ENCODE measurements at regions not wholly inside any gene's neighbourhood (a gene's known extent, or its start where the extent isn't known, plus 50 kb on each side); places are given as distances from the start of the nearest gene placed in this dataset.

GRCh38 chr2:5491523-5491922 is 200.7 kb upstream of the SOX11 start:
- no peak for DNase-seq (ENCODE audit: low read depth)

DNA sequence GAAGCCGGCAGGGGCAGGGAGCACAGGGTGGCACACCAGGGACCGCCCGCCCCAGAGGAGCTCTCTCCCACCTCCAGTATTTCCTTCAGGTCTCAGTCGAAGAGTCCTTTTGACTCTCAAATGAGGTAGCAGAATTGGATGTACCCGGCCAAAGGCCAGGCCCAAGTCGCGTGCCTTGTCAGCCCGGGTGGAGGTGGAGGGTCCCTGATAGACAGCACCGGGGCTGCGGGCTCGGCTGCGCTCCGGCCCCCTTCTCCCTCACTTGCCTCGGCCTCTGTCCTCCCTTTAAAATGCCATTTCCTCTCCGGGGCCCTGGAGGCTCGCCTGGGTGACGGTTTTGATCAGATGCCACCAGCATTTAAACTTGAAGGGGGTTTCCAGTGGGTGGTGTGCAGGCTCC is 198.9 kb upstream of the SOX11 start:
- DNase-seq (ENCODE audit: low read depth), result no peak

- no peak for DNase-seq (ENCODE audit: low read depth)
Observed at GRCh38 chr2:5494212-5494611, 198.0 kb upstream of the SOX11 start.

GRCh38 chr2:5495586-5495985 is 196.6 kb upstream of the SOX11 start:
- no peak for DNase-seq (ENCODE audit: low read depth)

DNA sequence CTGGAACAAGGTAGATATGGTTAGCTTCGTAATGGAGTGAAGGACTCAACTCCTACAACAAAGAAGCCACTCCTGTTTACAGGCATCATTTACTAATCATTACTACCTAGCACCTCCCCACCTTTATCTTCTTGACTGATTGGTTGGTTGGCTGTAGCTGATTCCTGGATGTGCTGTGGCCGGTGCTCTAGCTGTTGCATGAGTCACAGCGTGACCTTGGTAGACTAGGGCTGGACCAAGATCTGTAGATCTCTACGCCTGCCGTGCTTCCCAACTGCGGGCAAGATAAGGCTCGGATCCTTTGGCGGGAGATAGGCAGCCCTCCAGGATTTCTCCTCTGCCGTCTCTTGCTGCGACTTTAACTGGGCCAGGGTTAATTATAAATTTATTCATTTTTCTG is 194.3 kb upstream of the SOX11 start:
- DNase-seq (ENCODE audit: low read depth), result no peak

- DNase-seq (ENCODE audit: low read depth), result no peak
Observed at GRCh38 chr2:5501807-5502206, 190.4 kb upstream of the SOX11 start.

GRCh38 chr2:5502385-5502784 is 189.8 kb upstream of the SOX11 start:
- no peak for DNase-seq (ENCODE audit: low read depth)

- DNase-seq (ENCODE audit: low read depth), result no peak
Observed at GRCh38 chr2:5504756-5505155, 187.4 kb upstream of the SOX11 start.

- no peak for DNase-seq (ENCODE audit: low read depth)
Observed at GRCh38 chr2:5507367-5507766, 184.8 kb upstream of the SOX11 start.

DNA sequence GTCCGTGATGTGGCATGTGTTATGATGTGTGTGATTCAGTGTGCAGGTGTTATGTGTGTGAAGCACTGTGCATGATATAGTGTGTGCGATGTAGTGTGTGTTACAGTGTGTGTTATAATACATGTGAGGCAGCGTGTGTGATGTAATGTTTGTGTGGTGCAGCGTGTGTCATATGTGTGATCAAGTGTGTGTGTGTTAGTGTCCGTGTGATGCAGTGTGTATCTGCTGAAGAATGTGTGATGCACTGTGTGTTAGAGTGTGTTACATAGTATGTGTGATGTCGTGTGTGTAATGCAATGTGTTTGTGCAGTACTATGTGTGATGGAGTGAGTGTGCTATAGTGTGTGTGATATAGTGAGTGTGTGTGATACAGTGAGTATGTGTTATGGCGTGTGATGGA is 182.8 kb upstream of the SOX11 start:
- no peak for DNase-seq (ENCODE audit: low read depth)

- no peak for DNase-seq (ENCODE audit: low read depth)
Observed at GRCh38 chr2:5510082-5510481, 182.1 kb upstream of the SOX11 start.

- DNase-seq (ENCODE audit: low read depth), result no peak
Observed at GRCh38 chr2:5515693-5516092, 176.5 kb upstream of the SOX11 start.

GRCh38 chr2:5519286-5519685 is 172.9 kb upstream of the SOX11 start:
- DNase-seq (ENCODE audit: low read depth), result no peak

GRCh38 chr2:5520463-5520972 is 171.7 kb upstream of the SOX11 start:
- no peak for DNase-seq (ENCODE audit: low read depth)

DNA sequence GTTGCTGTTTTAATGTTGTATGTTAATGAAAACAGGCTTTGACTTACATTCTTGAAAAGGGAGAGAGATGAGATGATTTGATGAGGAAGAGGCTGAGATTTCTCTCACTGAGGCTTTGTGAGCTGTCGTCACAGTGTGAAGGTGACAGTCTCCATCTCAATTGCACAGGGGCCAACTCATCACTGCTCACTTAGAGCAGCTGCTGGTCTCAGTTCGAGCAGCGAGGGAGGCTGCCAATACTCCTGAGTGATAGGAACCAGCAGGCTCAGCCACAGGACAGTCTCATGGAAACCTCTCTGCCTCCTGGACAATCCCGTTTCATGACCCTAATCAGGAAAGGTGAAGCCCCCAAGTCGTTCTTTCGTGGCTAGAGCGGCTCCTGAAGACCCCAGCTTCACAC is 170.7 kb upstream of the SOX11 start:
- no peak for DNase-seq (ENCODE audit: low read depth)

GRCh38 chr2:5524551-5524950 is 167.6 kb upstream of the SOX11 start:
- no peak for DNase-seq (ENCODE audit: low read depth)

DNA sequence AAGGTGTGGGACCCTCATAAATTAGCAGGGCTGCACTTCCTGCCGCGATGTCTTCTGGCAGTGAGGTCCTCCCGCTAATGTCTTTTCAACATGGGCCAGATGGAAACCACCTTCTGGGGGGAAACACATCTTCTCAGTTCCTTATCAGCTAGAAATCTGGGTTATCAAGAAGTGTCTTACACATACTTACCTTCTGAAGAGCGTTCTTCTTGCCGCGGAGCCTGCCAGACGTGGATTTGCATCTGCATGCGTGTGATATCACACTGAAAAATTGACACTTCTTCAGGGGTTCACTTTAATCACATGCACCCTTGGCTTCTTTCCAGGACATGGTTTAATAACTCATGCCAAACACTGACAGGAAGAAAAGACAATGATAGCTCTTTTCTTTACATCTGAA is 163.5 kb upstream of the SOX11 start:
- DNase-seq (ENCODE audit: low read depth), result no peak

DNA sequence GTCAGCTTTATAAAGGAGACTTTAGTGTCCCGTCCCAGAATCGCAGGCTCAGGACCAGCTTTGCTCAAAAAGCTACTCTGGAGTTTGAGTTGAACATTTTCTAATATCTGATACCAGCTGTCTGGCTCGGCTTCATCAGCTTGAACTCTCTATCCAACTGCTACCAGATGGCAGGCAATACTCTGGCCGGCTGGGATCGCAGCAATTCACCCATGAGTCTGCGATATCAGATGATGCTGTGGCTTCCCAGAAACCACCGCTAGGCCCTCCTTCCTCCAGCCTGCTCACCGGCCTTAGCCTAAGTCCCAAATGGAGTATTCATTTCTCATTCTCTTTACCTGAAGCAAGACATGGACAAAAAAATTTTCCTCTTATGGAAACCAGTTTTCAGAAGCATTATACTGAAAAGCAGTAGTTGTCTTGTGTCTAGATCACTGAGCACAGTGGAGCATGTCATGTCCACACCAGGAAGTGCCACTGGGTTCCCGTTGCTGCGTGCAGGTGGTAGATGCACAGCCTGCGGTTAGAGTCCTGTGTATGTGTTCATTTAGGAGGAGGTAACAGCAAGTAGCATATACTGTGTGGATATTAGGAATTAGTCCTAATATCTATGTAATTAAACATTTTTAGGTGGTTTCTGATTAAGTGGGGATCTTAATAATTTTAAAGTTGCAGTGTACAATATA is 162.0 kb upstream of the SOX11 start:
- no peak for DNase-seq (ENCODE audit: low read depth)

GRCh38 chr2:5535301-5535700 is 156.9 kb upstream of the SOX11 start:
- DNase-seq (ENCODE audit: low read depth), result no peak

GRCh38 chr2:5537180-5537688 is 154.9 kb upstream of the SOX11 start:
- DNase-seq (ENCODE audit: low read depth), result no peak

DNA sequence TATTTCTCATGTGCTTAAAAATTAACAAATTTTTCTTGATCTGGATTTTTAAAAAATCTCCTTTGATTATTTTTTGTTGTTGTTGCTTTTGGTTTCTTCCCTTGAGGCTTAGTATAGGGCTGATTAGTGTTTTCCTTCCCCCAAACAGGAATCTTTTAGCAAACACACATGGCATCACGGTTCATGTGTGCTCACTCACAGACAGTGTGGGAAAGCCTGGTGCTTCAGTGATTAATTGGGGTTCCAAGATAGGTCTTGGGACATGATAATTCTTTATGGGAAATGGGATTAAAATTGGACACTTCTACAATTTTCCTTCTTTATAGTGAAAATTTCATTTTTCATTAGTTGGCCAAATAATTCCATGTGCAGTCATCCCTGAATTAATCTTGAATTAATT is 153.9 kb upstream of the SOX11 start:
- no peak for DNase-seq (ENCODE audit: low read depth)

DNA sequence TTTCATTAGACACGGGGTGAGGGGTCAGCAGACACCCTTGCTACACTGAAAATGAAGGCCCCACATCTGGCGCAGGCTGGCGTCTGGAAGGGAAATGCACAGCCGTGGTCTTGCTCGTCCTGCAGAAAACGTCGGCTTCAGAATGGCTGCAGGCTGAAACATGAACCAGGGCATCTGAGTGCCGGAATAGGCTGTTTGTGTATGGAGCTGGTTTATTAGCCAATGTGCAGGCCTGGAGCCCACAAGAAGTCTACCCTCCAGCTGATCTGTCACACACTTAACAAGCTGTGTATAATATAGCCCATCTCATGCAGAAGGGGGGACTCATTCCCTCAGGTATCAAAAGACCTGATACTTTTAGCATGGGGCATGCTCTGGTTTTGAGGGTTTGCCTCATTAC is 153.4 kb upstream of the SOX11 start:
- no peak for DNase-seq (ENCODE audit: low read depth)

DNA sequence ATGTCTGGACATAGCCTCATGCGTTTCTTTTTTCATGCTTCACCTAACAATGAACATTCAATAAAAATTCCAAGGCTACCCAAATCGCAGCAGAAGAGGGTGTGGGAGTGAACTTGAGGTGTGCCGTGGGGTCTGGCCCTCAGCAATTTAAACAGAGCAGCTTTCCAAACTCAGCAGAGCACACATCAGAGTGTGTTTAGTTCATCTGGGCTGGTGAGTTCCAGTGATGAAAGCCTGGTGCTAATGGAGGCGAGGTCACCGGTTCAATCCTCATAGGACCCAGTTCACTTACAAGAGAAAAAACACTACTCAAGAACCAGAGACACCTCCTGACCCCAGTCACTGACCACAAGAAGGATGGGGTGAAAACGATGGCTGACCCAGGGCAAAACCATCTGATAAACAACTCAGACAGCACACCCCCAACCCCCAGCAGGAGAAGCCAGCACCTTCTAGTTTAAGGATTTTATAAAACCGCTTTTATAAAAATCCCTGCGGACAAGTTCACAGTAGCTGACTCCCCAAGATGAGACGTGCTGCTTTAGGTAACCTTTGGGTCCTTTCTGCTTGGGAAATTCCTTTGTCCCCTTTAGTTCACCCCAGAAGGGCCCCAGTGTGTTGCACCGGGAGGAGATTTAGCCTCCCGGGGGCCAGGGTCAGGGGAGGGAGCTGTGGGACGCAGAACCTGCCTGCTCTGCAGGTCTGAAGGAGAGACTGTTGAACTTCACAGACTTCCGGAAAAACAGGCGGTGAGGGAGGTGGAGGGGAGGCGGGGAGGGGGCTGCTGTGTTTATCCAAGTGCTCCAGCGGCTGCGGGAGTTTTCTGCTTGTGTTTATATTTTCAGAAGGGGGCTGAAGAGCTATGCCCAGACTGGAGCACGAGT is 152.7 kb upstream of the SOX11 start:
- no peak for DNase-seq (ENCODE audit: low read depth)
